Sigmoid colon (tissue), 6 donors: ENCODE measurements at regions not wholly inside any gene's neighbourhood (a gene's known extent, or its start where the extent isn't known, plus 50 kb on each side); places are given as distances from the start of the nearest gene placed in this dataset.

Experiments
- DNase-seq: peaks from one replicate; pipeline ENCODE4 v3.0.0-alpha.2; 2019
- H3K27ac ChIP-seq, 4 donors: fragments of 200-600 bp; sonication (generic); one replicate each; pipeline ENCODE4 v1.5.1; 2016 to 2019; ENCODE audit warnings: mild to moderate bottlenecking in 1 of 4
- H3K27me3 ChIP-seq, 3 donors: fragments of 200-600 bp; sonication (generic); one replicate each; pipeline ENCODE4 v1.5.1; 2019; ENCODE audit warnings: mild to moderate bottlenecking in 1 of 3
- H3K36me3 ChIP-seq, 4 donors: fragments of 200-600 bp; sonication (generic); one replicate each; pipeline ENCODE4 v1.5.1; 2016 to 2019
- H3K4me1 ChIP-seq, 4 donors: fragments of 200-600 bp; sonication (generic); one replicate each; pipeline ENCODE4 v1.5.1; 2017 to 2019
- H3K4me3 ChIP-seq, 4 donors: fragments of 200-600 bp; sonication (generic); one replicate each; pipeline ENCODE4 v1.5.1; 2017 to 2019; ENCODE audit warnings: mild to moderate bottlenecking in 2 of 4, moderate library complexity in 1 of 4
- H3K9me3 ChIP-seq, 4 donors: fragments of 200-600 bp in 3 of 4; sonication (generic) in 3 of 4; one replicate each; pipeline versions ENCODE4 v1.5.1 to v1.6.1; 2013 to 2019
- EP300 ChIP-seq, 4 donors: sonication (generic); formaldehyde crosslinking; IDR thresholded peaks; one replicate each; pipeline ENCODE4 v1.6.1; 2017; ENCODE audit warnings: antibody characterized with exemption in 4 of 4
- POLR2A ChIP-seq, 2 donors: fragments of 450-650 bp; IDR thresholded peaks; one replicate each; pipeline ENCODE4 v1.6.1; 2016; ENCODE audit warnings: antibody characterized with exemption in 2 of 2, mild to moderate bottlenecking in 2 of 2, moderate library complexity in 2 of 2
- POLR2AphosphoS5 ChIP-seq, 4 donors: sonication (generic); formaldehyde crosslinking; IDR thresholded peaks; one replicate each; pipeline ENCODE4 v1.6.1; 2017; ENCODE audit warnings: antibody characterized with exemption in 4 of 4
- WGBS, 2 donors: extraction: QIAGEN DNeasy Blood & Tissue Kit; methylation state at CpG; one replicate each; pipeline ENCODE4 v1.1.7; 2013; 5-methylcytosine and 5-hydroxymethylcytosine counted together
- intact Hi-C: fragments of 100-400 bp; cut with DNase I; formaldehyde crosslinking; loops from one replicate; pipeline ENCODE4 v1.15.1; 2023
- TF ChIP-seq, protein P1 (sequence below), 4 experiments: fragments of 450-650 bp in 3 of 4; fragments of 200-600 bp in 1 of 4; IDR thresholded peaks; one replicate each; pipeline ENCODE4 v1.5.1; 2016 to 2019; ENCODE audit warnings: antibody characterized with exemption in 4 of 4, mild to moderate bottlenecking in 3 of 4, moderate library complexity in 2 of 4
- donor health status: healthy with polysubstance abuse.
- donor health status: healthy.

DNA sequence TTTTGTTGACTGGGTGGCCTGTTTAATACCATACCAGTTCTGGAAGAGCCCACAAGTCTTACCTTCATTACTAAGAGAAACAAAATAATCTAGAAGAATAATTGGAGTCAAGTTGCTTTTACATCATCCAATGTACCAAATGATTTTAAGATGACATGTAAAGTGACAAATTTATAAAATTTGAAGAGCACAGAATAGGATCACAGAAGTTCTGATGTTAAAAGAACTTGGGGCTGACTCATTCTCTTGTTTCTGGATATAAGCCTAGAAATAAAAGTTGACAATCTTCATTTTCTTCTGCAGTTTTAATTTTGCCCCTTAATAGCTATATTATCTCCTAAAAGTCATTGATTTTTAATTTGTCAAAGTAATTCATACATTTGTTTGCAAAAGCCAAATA is 317.5 kb upstream of the MARCKS start:
- no peaks in the 10 kb centered on the region for H3K9me3 ChIP-seq
- H3K36me3 ChIP-seq, result no peaks in the 10 kb centered on the region
- no peak overlapping the region for H3K4me3 ChIP-seq
- no peak overlapping the region for H3K27ac ChIP-seq
- TF ChIP-seq POLR2A (IDR thresholded peaks at IDR 0.05), result no peak
- TF ChIP-seq, protein P1, sequence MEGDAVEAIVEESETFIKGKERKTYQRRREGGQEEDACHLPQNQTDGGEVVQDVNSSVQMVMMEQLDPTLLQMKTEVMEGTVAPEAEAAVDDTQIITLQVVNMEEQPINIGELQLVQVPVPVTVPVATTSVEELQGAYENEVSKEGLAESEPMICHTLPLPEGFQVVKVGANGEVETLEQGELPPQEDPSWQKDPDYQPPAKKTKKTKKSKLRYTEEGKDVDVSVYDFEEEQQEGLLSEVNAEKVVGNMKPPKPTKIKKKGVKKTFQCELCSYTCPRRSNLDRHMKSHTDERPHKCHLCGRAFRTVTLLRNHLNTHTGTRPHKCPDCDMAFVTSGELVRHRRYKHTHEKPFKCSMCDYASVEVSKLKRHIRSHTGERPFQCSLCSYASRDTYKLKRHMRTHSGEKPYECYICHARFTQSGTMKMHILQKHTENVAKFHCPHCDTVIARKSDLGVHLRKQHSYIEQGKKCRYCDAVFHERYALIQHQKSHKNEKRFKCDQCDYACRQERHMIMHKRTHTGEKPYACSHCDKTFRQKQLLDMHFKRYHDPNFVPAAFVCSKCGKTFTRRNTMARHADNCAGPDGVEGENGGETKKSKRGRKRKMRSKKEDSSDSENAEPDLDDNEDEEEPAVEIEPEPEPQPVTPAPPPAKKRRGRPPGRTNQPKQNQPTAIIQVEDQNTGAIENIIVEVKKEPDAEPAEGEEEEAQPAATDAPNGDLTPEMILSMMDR (IDR thresholded peaks at IDR 0.05), result no peak
- H3K4me1 ChIP-seq, result no peaks in the 10 kb centered on the region
- intact Hi-C loops, result no loop called here
- no peak for DNase-seq
- H3K27me3 ChIP-seq, result no peaks in the 10 kb centered on the region

DNA sequence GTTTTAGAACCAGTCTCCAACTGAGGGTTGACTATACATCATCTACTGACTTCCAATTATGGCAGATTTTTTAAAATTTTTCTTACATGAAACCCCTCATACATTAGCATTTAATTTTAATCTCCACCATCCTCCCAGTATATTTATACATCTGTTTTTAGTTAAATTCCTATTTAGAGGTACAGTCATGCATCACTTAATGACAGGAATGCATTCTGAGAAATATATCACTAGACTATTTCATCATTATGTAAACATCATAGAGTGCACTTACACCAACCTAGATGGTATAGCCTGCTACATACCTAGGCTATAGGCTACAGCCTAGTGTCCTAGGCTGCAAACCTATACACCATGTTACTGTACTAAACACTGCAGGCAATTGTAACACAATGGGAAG is 316.7 kb upstream of the MARCKS start:
- intact Hi-C loops, result no loop called here
- H3K27ac ChIP-seq, result no peak overlapping the region
- H3K4me3 ChIP-seq, result no peak overlapping the region
- H3K4me1 ChIP-seq, result no peaks in the 10 kb centered on the region
- no peak for DNase-seq
- no peaks in the 10 kb centered on the region for H3K9me3 ChIP-seq
- no peaks in the 10 kb centered on the region for H3K36me3 ChIP-seq
- H3K27me3 ChIP-seq, result no peaks in the 10 kb centered on the region
- no peak for TF ChIP-seq POLR2AphosphoS5 (IDR thresholded peaks at IDR 0.05)
- TF ChIP-seq, protein P1 (IDR thresholded peaks at IDR 0.05), result no peak
- no peak for TF ChIP-seq EP300 (IDR thresholded peaks at IDR 0.05)
- no peak for TF ChIP-seq POLR2A (IDR thresholded peaks at IDR 0.05)

DNA sequence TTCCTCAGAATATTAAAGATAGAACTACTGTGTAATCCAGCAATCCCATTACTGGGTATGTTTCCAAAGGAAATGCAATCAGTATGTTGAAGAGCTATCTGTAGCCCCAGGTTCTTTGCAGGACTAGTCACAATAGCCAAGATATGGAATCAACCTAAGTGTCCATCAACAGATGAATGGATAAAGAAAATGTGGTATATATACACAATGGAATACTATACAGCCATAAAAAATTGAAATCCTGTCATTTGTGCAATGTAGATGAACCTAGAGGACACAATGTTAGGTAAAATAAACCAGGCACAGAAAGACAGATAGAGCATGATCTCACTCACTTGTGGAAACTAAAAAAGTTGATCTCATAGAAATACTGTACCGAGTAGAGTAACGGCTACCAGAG is 306.0 kb upstream of the MARCKS start:
- Histone ChIP-seq H3K36me3 (no peaks in the 10 kb centered on the region), H3K9me3 (no peaks in the 10 kb centered on the region), H3K4me1 (no peaks in the 10 kb centered on the region), H3K27ac (no peak overlapping the region), H3K27me3 (no peaks in the 10 kb centered on the region), H3K4me3 (no peak overlapping the region)
- intact Hi-C loops, result no loop called here
- DNase-seq, result no peak
- no peak for TF ChIP-seq POLR2AphosphoS5 (IDR thresholded peaks at IDR 0.05)
- TF ChIP-seq, protein P1 (IDR thresholded peaks at IDR 0.05), result no peak
- no peak for TF ChIP-seq POLR2A (IDR thresholded peaks at IDR 0.05)
- no peak for TF ChIP-seq EP300 (IDR thresholded peaks at IDR 0.05)
- WGBS, 2 donors, result 97 to 99% methylated on average over 2 of the region's 2 CpGs

DNA sequence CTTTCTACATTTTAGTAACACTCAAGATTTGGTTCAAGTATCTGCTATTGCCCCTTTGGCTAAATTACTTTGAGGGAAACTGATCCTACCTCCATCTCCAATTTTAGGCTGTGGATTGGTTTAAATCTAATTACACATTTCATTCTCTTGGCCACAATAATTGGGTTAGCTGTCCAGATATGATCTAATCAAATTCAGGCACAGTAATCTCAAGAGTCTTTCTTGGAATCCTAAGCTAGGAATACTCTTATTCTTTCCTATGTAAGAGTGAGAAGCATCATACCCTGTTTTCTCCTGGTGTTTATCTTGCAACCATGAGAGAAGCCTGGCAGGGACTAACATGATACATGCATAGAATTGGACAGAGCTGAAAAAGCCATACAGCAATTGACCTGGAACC is 300.4 kb upstream of the MARCKS start:
- intact Hi-C loops, result no loop called here
- Histone ChIP-seq H3K27ac (no peak overlapping the region), H3K4me1 (peaks cover 0 to 19% (median 13%) of the 10 kb centered on the region in 4 donors), H3K9me3 (no peaks in the 10 kb centered on the region), H3K36me3 (no peaks in the 10 kb centered on the region), H3K27me3 (no peaks in the 10 kb centered on the region), H3K4me3 (no peak overlapping the region)
- DNase-seq, result no peak
- no peak for TF ChIP-seq POLR2AphosphoS5 (IDR thresholded peaks at IDR 0.05)
- TF ChIP-seq, protein P1 (IDR thresholded peaks at IDR 0.05), result no peak
- no peak for TF ChIP-seq EP300 (IDR thresholded peaks at IDR 0.05)

DNA sequence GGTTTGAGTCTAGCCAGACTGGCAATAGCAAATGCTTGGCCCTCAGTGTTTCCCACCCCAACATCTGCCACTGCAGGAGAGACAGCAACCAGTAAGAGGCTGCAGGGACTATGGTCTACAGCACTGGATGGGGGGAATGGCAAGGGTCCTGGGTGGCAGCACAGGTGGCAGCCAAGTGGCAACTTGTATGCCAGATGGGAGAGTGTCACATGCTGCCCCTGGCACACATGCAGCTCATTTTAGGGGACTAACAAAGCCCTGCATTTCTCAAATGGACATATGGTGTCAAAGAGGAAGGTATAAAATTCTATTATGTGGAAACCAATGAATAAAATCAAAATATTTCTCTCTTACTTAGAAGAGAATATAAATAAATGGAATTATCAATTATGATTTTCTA is 298.7 kb upstream of the MARCKS start:
- Histone ChIP-seq H3K4me1 (peaks cover 0 to 19% (median 13%) of the 10 kb centered on the region in 4 donors), H3K27me3 (no peaks in the 10 kb centered on the region), H3K9me3 (no peaks in the 10 kb centered on the region), H3K27ac (peak overlapping the region in 2 of 4 donors; percentile 12 to 40), H3K4me3 (no peak overlapping the region), H3K36me3 (no peaks in the 10 kb centered on the region)
- DNase-seq, result no peak
- intact Hi-C loops, result no loop called here
- TF ChIP-seq POLR2AphosphoS5 (IDR thresholded peaks at IDR 0.05) (no peak), EP300 (IDR thresholded peaks at IDR 0.05) (no peak), POLR2A (IDR thresholded peaks at IDR 0.05) (no peak)
- TF ChIP-seq, protein P1 (IDR thresholded peaks at IDR 0.05), result no peak
